ENCODE measurements at regions not wholly inside any gene's neighbourhood (a gene's known extent, or its start where the extent isn't known, plus 50 kb on each side); places are given as distances from the start of the nearest gene placed in this dataset.

DNA sequence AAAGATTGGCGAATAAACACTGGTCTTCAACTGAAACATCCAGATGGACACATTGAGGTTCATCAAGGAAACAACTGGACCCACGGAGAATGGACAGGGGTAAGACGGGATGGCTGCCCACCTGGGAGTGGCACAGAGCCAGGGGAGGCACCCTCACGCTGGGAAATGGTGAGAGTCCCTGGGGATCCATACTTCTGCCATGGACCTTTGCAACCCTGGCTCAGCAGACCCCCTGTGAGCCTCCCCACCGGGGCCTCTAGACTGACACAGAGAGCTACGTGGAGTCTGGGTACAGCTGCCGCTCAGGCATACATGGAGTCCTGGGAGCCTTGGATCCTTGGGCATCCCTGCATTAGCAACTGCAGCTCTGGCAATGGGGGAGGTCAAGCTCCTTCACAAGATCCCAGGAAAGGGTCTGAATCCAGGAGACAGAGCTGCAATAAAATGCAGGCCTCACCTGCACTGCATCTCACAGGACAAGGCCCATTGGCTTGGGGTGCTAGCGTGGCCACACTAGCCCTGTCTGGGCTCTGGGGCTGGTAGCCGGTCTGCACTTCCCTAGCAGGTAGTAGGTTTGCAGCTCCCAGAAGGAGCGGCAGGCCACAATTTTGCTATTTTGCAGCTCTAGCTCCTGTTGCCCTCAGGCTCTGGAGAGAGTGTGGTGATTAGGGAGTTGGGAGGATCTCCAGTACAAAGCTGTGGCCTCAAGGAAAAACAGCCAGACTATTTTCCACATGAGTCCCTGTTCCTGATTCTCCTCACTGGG, 496.4 kb upstream of the LRRC4C start:
- no peak for TF ChIP-seq POLR2A (IDR thresholded peaks at IDR 0.05)
- TF ChIP-seq, protein P1, sequence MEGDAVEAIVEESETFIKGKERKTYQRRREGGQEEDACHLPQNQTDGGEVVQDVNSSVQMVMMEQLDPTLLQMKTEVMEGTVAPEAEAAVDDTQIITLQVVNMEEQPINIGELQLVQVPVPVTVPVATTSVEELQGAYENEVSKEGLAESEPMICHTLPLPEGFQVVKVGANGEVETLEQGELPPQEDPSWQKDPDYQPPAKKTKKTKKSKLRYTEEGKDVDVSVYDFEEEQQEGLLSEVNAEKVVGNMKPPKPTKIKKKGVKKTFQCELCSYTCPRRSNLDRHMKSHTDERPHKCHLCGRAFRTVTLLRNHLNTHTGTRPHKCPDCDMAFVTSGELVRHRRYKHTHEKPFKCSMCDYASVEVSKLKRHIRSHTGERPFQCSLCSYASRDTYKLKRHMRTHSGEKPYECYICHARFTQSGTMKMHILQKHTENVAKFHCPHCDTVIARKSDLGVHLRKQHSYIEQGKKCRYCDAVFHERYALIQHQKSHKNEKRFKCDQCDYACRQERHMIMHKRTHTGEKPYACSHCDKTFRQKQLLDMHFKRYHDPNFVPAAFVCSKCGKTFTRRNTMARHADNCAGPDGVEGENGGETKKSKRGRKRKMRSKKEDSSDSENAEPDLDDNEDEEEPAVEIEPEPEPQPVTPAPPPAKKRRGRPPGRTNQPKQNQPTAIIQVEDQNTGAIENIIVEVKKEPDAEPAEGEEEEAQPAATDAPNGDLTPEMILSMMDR (IDR thresholded peaks at IDR 0.05) = no peak
